Fibroblast of pulmonary artery (primary cell): ENCODE measurements at regions not wholly inside any gene's neighbourhood (a gene's known extent, or its start where the extent isn't known, plus 50 kb on each side); places are given as distances from the start of the nearest gene placed in this dataset.
"Not testable (repeated sequence)": the region's sequence is repeated elsewhere in the genome, so short reads cannot be mapped to it uniquely, and the experiment has no call there.

Experiments
- DNase-seq: peaks from one replicate; pipeline ENCODE4 v3.0.0-alpha.2; 2010; ENCODE audit warnings: low read depth
- H3K4me3 ChIP-seq: replicated peaks from 2 replicates; pipeline ENCODE4 v1.5.1; 2011; ENCODE audit warnings: low read depth, mild to moderate bottlenecking, control low read depth, low read length, moderate library complexity
- CTCF ChIP-seq: IDR thresholded peaks from 2 replicates; pipeline ENCODE4 v1.5.1; 2011; ENCODE audit warnings: mild to moderate bottlenecking, control low read depth, low read length, inconsistent platforms; ENCODE audit errors: missing control alignments

GRCh38 chr5:167071981-167072610, 1219.3 kb upstream of the WWC1 start:
- no peak for TF ChIP-seq CTCF
- DNase-seq = peak; percentile 1

GRCh38 chr5:167081561-167081960, 1209.9 kb upstream of the WWC1 start:
- no peak for DNase-seq
- no peak overlapping the region for H3K4me3 ChIP-seq
- no peak for TF ChIP-seq CTCF

More at GRCh38 chr5:167071981-167072610, 1219.3 kb upstream of the WWC1 start:
- no peak overlapping the region for H3K4me3 ChIP-seq

DNA sequence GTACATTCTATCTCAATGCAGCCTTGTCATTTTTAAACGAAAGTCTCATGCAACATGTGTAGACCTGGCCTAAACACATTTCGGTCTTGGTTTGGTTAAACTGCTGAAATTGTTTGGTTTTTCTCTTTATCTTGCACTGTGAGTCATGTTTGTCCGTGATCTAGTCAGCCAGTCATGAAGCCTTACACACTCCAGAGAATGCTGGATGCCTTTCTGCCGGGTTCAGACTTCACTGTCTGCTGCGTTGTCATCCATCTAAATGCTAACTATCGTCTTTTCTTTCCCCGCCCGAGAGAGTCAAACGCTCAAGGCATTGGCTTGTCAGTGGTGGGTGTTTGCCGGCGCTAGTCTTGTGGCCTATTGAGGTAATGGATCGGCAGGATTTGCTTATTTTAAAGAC, 1194.6 kb upstream of the WWC1 start:
- TF ChIP-seq CTCF = no peak
- peak; percentile 1 for DNase-seq
- no peak overlapping the region for H3K4me3 ChIP-seq

GRCh38 chr5:167104351-167104750, 1187.1 kb upstream of the WWC1 start:
- no peak for TF ChIP-seq CTCF
- no peak overlapping the region for H3K4me3 ChIP-seq
- no peak for DNase-seq

DNA sequence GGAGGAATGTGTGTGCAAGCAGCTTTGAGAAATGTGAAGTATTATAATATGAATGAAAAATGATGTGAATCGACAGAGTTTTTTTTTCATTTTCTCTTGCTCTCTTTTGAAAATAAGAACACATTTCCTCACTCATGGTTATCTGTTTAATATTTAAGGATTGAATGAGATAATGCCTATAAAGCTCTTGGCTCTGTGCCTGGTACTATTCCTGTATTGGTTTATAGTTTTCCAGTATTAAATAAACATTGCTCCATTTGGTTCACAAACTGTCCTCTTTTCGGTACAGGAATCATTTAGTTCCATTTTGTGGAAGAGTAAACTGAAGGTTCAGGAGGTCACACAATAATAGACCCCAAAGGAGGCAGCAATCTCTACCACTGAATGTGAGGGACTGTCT, 1185.5 kb upstream of the WWC1 start:
- no peak overlapping the region for H3K4me3 ChIP-seq
- no peak for DNase-seq
- no peak for TF ChIP-seq CTCF

- no peak for DNase-seq
- no peak overlapping the region for H3K4me3 ChIP-seq
- no peak for TF ChIP-seq CTCF
These were observed 1183.8 kb upstream of the WWC1 start for GRCh38 chr5:167107684-167108083.

GRCh38 chr5:167108266-167108665, 1183.2 kb upstream of the WWC1 start:
- not testable (repeated sequence) for DNase-seq, H3K4me3 ChIP-seq

- H3K4me3 ChIP-seq = no peak overlapping the region
- TF ChIP-seq CTCF = no peak
- DNase-seq = no peak
These were observed 1178.9 kb upstream of the WWC1 start for GRCh38 chr5:167112556-167112955.
